GM12878 (cell line): ENCODE measurements at regions not wholly inside any gene's neighbourhood (a gene's known extent, or its start where the extent isn't known, plus 50 kb on each side); places are given as distances from the start of the nearest gene placed in this dataset.

Experiments
- ATAC-seq: fragments of 200-7000 bp; cut with Tn5 transposase; 3 replicates; pipeline ENCODE4 v1.9.1; 2020; ENCODE audit warnings: mild to moderate bottlenecking, moderate library complexity
- BruUV-seq: library from RNA; stranded (reverse); fragments of 400-500 nt; replicated peaks from 2 replicates; lab custom pipeline; 2021; lab: Mats Ljungman, UMichigan
- CTCF ChIA-PET: fragments of 300-600 bp; sonication (Branson Sonifier 250); formaldehyde crosslinking; extraction: SDS; loops from one replicate; lab custom pipeline; 2021; ENCODE audit warnings: inconsistent platforms; lab: Yijun Ruan, JAX
- POLR2A ChIA-PET: fragments of 350-600 bp; formaldehyde crosslinking; extraction: SDS; loops from one replicate; lab custom pipeline; 2021; ENCODE audit warnings: inconsistent platforms; lab: Charles Lee
- RAD21 ChIA-PET: fragments of 300-600 bp; sonication (Branson Sonifier 250); formaldehyde crosslinking; loops from one replicate; lab custom pipeline; 2023; ENCODE audit warnings: antibody characterized with exemption; ENCODE audit not compliant: unreplicated experiment; lab: Charles Lee
- SMC1A ChIA-PET: fragments of 300-600 bp; sonication (Branson Sonifier 250); formaldehyde crosslinking; loops from one replicate; lab custom pipeline; 2023; ENCODE audit not compliant: unreplicated experiment, uncharacterized antibody; lab: Charles Lee
- DNase-seq: peaks from one replicate; pipeline ENCODE4 v3.0.0-alpha.2; 2011; ENCODE audit warnings: low read depth, low spot score
- FAIRE-seq: peaks from 3 replicates; lab custom pipeline; 2011; peaks lifted over from hg19 to GRCh38; lab: Jason Lieb, UNC
- H2AFZ ChIP-seq: 2 replicates; pipeline ENCODE4 v1.6.0; 2011; ENCODE audit warnings: low read depth, low read length, control low read depth; ENCODE audit not compliant: control insufficient read depth
- H3K27ac ChIP-seq: 2 replicates; pipeline ENCODE4 v1.5.1; 2011; ENCODE audit warnings: control low read depth; ENCODE audit not compliant: control insufficient read depth, insufficient read depth
- H3K27me3 ChIP-seq, 2 experiments: replicated peaks in 1 of 2; 2 replicates each; pipeline versions ENCODE4 v1.6.0 to v1.6.1; 2011; ENCODE audit warnings: low read length in 1 of 2; ENCODE audit not compliant: control insufficient read depth in 2 of 2, insufficient read depth in 2 of 2
- H3K36me3 ChIP-seq, 2 experiments: 2 replicates each; pipeline ENCODE4 v1.5.1; 2011; ENCODE audit warnings: low read length in 1 of 2; ENCODE audit not compliant: control insufficient read depth in 2 of 2, insufficient read depth in 2 of 2
- H3K4me1 ChIP-seq: 2 replicates; pipeline ENCODE4 v1.6.1; 2011; ENCODE audit warnings: mild to moderate bottlenecking, low read length, moderate library complexity, mixed read lengths; ENCODE audit not compliant: control insufficient read depth, insufficient read depth
- H3K4me2 ChIP-seq: 2 replicates; pipeline ENCODE4 v1.6.0; 2011; ENCODE audit warnings: control low read depth; ENCODE audit not compliant: control insufficient read depth, insufficient read depth
- H3K4me3 ChIP-seq: fragments of 200-600 bp; sonication (generic); 2 replicates; pipeline ENCODE4 v1.5.1; 2016
- H3K79me2 ChIP-seq: 2 replicates; pipeline ENCODE4 v1.6.0; 2011; ENCODE audit warnings: low read length; ENCODE audit not compliant: control insufficient read depth, insufficient read depth
- H3K9ac ChIP-seq: 2 replicates; pipeline ENCODE4 v1.8.0; 2011; ENCODE audit warnings: low read length, control low read depth, mixed read lengths; ENCODE audit not compliant: control insufficient read depth, insufficient read depth
- H3K9me3 ChIP-seq: replicated peaks from 3 replicates; pipeline ENCODE4 v1.5.1; 2011; ENCODE audit warnings: mild to moderate bottlenecking, low read length; ENCODE audit not compliant: control insufficient read depth, insufficient read depth
- H4K20me1 ChIP-seq: 2 replicates; pipeline ENCODE4 v1.6.0; 2011; ENCODE audit not compliant: control insufficient read depth, insufficient read depth
- BRCA1 ChIP-seq: IDR thresholded peaks from 2 replicates; pipeline ENCODE4 v1.6.1; 2011; ENCODE audit warnings: low read depth, low read length, improper control_type of control experiment
- LARP7 ChIP-seq: fragments of 450-650 bp; IDR thresholded peaks from 2 replicates; pipeline ENCODE4 v1.6.1; 2017; ENCODE audit warnings: mild to moderate bottlenecking
- MYB ChIP-seq: fragments of 150-350 bp; IDR thresholded peaks from 2 replicates; pipeline ENCODE4 v1.6.1; 2014; ENCODE audit warnings: mild to moderate bottlenecking, low read depth, low read length, borderline replicate concordance
- ZNF207 ChIP-seq: fragments of 450-650 bp; IDR thresholded peaks from 2 replicates; pipeline ENCODE4 v1.6.1; 2014; ENCODE audit warnings: antibody characterized with exemption, mild to moderate bottlenecking, borderline replicate concordance
- WGBS: methylation state at CpG from one replicate; pipeline ENCODE4 v1.1.6; 2016; ENCODE audit warnings: low lambda C conversion rate; ENCODE audit not compliant: insufficient replicate concordance, insufficient coverage; ENCODE audit errors: missing lambda C conversion rate; 5-methylcytosine and 5-hydroxymethylcytosine counted together
- in situ Hi-C: fragments of 300-500 bp; cut with MboI; formaldehyde crosslinking; loops from 9 replicates; pipeline ENCODE4 v1.14.3; 2018; ENCODE audit warnings: mixed read lengths
- intact Hi-C: fragments of 100-400 bp; cut with micrococcal nuclease; formaldehyde crosslinking; loops from one replicate; pipeline ENCODE4 v1.14.2; 2022; ENCODE audit not compliant: unreplicated experiment
- TF ChIP-seq, protein P1 (sequence below): fragments of 450-650 bp; conservative IDR thresholded peaks from 2 replicates; pipeline ENCODE4 v1.6.1; 2017; ENCODE audit warnings: mild to moderate bottlenecking, moderate library complexity

DNA sequence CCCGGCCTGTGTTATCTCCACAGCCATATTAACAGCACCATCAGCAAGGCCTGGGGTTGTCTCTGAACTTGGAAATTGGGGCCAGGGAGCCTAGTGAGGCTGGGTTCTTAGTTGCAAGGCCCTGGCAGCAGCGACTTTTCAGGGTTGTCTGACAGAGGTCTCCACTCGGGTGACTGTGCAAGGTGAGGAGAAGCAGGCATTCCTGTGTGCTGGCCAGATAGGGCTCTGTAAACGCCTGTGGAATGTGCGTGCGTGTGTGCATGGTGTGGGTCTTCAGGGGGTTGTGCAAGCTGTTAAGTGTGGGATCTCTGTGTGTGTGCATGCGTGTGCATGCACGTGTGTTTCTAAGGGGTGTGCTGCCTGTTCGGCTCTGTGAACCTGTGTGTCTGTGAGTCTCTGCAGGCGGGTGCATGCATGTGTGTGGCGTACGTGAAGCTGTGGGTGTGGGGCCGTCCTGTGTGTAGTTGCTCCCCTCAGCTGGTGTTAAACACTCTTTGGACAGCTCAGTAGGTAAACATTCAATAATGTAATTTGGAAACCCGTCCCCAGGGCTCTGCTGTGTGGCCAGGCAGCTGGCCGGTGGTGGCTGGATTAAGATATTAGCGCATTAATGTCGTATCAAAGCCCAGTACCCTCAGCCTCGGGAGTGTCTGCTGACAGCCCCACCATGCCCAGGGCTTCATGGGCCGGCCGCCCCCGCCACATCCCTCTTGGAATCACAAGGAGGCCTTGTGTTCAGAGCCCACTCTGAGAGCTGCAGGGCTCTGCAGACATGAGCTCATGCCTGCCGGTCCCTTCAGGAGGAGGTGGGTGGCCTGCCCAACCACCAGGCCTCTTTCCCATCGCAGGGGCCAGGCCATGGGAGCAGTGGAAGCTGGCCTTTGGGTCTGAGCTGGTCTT lies 189.9 kb downstream of the FOXD2 start:
- H3K27me3 ChIP-seq, result no peaks in the 10 kb centered on the region; a peak in 1 of 4 replicates
- 24% methylated on average over 23 of the region's 23 CpGs for WGBS
- H3K9ac ChIP-seq, result no peak overlapping the region
- intact Hi-C loops (no loop called here), in situ Hi-C loops (no loop called here)
- CTCF ChIA-PET, result no interaction called here
- H3K4me1 ChIP-seq, result no peaks in the 10 kb centered on the region
- POLR2A ChIA-PET, result no interaction called here
- no peaks in the 10 kb centered on the region for H3K9me3 ChIP-seq
- H4K20me1 ChIP-seq, result no peaks in the 10 kb centered on the region
- no peak overlapping the region for H3K4me3 ChIP-seq
- FAIRE-seq (no peak), ATAC-seq (no peak)
- RAD21 ChIA-PET, result no interaction called here
- no peak overlapping the region for H3K4me2 ChIP-seq
- no peaks in the 10 kb centered on the region for H3K79me2 ChIP-seq
- SMC1A ChIA-PET, result no interaction called here
- no peak overlapping the region for H3K27ac ChIP-seq
- no peaks in the 10 kb centered on the region for H3K36me3 ChIP-seq
- TF ChIP-seq MYB (no peak), BRCA1 (no peak), ZNF207 (no peak), LARP7 (no peak)
- TF ChIP-seq, protein P1, sequence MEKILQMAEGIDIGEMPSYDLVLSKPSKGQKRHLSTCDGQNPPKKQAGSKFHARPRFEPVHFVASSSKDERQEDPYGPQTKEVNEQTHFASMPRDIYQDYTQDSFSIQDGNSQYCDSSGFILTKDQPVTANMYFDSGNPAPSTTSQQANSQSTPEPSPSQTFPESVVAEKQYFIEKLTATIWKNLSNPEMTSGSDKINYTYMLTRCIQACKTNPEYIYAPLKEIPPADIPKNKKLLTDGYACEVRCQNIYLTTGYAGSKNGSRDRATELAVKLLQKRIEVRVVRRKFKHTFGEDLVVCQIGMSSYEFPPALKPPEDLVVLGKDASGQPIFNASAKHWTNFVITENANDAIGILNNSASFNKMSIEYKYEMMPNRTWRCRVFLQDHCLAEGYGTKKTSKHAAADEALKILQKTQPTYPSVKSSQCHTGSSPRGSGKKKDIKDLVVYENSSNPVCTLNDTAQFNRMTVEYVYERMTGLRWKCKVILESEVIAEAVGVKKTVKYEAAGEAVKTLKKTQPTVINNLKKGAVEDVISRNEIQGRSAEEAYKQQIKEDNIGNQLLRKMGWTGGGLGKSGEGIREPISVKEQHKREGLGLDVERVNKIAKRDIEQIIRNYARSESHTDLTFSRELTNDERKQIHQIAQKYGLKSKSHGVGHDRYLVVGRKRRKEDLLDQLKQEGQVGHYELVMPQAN, result no peak
- TF ChIP-seq, all 136 proteins: peak for 0
- no peak overlapping the region for H2AFZ ChIP-seq
- DNase-seq, result no peak
- BruUV-seq, result no TSS peak
